ENCODE measurements at regions not wholly inside any gene's neighbourhood (a gene's known extent, or its start where the extent isn't known, plus 50 kb on each side); places are given as distances from the start of the nearest gene placed in this dataset.
"Not testable (repeated sequence)": the region's sequence is repeated elsewhere in the genome, so short reads cannot be mapped to it uniquely, and the experiment has no call there.

- no peak for FAIRE-seq
Observed at GRCh38 chr2:16111838-16112210, 171.5 kb downstream of the MYCN start.

- FAIRE-seq, result no peak
Observed at GRCh38 chr2:16109821-16110310, 169.5 kb downstream of the MYCN start.

DNA sequence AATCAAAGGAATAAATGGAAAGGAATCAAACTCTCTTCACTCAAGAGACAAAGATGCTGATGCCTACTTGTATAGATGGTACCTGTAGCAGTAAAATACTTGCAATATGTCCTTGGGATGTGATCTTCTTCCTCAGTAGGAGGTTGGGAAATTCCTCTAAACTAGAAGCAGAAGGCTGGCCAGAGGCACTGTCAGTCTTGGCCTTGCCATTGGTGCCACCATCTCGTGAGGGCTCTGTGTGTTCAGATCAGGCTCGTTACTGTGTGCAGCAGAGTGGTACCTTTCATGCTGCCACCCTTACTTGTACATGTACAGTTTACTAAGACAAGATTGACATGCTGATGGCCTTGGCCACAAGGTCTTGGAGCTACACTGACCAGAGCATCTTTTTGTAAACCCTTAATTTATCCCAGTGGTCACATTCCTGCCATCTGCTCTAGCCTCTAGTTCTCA lies 169.0 kb downstream of the MYCN start:
- no peak for FAIRE-seq

DNA sequence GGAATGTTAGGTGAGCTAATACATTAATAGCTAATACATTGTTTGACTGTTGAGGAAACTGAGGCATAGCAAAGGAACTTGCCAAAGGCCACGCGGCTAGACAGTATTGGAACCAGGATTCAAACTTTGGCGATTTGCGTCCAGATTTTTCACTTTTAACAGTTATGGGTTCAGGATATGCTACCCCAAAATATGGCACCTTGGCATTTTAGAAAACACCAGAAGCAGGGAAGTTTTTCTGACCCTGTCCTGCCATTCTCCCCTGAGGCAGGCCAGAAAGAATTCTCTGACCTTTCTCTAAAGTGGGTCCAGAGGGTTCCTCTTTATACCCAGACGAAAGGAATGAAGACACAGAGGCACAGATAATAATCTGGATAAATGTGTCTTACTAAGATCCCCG lies 166.9 kb downstream of the MYCN start:
- FAIRE-seq, result no peak

DNA sequence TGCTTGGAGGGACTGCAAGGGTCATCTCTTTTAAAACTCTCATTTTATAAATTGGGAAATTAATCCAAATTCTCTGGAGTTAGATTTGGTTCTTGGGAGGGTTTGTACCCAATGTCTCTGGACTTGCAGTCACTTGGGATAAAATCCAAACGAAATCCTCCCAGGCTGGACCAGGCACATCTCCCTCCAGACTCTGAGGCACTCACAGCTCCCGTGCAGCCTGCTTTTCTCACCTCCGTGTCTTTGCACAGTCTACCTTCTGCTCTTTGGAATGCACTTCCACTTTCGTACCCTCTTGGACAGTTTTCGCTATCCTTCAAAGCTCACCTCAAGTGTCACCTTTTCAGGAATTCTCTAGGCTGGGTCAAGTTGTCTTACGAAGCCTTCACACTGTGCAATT lies 166.3 kb downstream of the MYCN start:
- FAIRE-seq, result no peak

- FAIRE-seq, result no peak
Observed at GRCh38 chr2:16105669-16106281, 165.4 kb downstream of the MYCN start.

GRCh38 chr2:16104949-16105668 lies 164.8 kb downstream of the MYCN start:
- no peak for FAIRE-seq

DNA sequence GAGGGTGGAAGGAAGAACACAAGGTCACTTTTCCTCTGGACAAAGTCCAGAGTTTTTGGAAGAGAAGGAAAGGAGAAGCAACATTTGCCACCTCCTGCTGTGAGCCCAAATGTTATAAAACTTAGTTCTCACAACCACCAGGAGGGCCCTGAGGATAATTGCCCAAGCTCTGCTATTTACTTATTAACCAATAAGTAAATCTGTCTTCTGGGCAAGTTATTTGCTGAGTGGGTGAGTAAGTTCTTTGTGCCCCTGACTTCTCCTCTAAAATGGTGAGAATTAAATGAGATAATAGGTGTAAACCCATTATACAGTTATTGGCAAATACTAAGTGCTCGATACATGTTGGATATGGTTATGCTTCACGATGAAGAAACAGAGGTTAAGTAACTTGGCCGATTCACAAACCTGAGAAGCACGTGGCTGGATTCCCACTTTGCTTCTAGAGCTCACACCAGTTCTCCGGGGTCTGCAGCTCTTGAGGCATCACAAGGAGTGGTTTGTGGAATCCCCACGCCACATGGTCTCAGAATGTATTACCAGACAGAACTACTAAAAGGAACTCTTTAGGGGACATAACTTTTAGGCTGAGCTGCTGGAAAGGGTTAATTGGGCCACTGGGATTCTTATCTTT lies 164.1 kb downstream of the MYCN start:
- FAIRE-seq, result no peak

- FAIRE-seq, result no peak
Observed at GRCh38 chr2:16103614-16104314, 163.4 kb downstream of the MYCN start.

GRCh38 chr2:16102976-16103380 lies 162.6 kb downstream of the MYCN start:
- no peak for FAIRE-seq

DNA sequence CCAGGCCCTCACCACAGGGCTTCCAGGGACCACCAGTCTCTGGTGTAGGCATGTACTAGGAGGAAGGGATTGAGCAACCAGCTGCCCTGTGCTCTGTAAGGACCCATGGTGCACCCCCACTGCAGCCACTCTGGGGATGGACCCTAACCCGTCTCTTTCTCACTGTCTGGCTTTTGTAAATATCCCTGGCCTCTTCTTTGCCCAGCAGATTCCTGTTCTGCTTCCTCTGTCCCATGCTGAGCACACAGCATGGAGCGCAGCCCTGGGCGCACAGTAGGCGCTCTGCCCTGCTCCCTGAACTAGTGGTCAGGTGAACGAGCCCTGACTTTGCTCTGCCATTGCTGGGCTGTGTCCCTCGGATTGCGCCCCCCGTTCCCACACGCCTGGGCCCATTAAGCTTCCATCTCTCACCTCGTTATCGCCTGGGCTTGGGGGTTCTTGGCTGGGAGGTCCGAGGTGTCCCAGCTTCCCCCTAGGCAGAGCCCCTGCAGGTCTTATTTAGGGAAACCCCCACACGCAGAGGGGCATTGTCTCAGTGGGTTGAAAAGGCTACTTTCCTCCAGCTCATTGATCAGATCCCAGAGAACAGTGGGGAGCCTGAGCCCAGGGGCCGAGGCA lies 162.1 kb downstream of the MYCN start:
- FAIRE-seq, result no peak

- FAIRE-seq, result no peak
Observed at GRCh38 chr2:16101196-16101595, 160.8 kb downstream of the MYCN start.

DNA sequence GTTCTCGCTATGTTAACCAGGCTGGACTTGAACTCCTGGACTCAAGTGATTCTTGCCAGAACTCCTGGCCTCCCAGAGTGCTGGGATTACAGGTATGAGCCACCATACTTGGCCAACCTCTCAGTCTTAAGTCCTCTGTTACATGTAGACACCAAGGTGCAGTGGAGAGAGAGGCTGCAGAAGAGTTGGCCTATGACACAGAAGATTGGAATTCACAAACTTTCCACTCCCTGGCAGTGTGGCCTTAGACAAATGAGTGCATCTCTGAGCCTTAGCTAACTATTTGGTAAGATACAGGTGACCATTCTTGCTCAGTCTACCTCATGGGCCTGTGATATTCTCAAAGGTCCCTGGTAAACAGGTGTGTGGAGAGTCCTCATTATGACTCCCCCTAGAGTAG lies 159.7 kb downstream of the MYCN start:
- no peak for FAIRE-seq

DNA sequence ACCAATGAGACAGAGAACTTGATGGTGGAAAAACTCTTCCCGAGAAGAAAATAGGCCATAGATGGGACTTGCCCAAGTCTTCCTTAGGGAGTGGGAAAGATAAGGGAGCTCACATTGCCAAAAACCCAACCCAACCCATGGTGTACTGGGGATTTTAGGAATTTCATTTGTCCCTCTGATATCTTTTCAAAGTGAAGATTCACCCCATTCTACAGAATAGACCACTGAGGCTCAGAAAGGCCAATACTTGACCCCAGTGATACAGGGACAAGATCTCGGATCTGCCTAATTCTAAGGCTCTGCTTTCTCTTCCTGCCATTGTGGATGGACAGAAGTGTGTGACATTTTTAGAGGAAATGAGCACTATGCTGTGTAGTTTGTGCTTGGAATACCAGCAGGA lies 159.0 kb downstream of the MYCN start:
- no peak for FAIRE-seq

DNA sequence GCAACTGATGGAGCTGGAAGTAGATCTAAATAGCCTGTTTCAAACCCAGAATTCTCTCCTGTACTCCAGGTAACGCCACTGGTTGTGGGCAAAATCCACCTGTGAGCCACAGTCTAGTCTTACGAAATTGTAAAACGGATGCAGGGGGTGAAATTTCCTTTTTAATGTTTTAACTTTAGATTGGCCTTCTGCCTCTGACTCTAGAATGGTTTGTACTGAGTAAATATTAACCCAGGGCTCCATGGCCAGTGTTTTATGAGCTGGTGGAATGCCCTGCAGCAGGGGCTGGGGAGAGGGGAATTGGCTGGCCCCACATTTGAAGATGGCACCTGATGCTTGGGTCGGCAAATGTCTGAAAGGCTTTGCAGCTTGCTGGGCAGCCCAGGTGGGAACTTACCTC lies 156.6 kb downstream of the MYCN start:
- FAIRE-seq, result no peak

- not testable (repeated sequence) for FAIRE-seq
Observed at GRCh38 chr2:16095483-16095882, 155.1 kb downstream of the MYCN start.

DNA sequence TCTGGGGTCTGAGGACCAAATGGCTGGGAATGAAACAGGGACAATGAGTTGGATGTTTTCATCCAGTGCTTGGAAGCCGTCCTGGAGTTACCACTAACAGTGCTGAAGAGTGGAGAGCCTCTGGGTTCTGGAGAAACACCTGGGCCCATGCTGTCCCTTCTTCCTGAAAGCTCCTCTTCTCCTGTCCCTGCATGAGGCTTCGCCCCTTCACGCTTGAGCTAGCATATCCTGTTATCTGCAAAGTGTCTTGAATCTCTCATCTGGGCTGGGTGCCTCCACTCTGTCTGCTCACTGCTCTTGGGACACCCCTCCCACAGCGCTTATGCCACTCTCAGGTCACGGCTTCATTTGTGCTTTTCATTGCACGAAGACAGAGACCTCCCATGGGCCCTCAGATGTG lies 154.5 kb downstream of the MYCN start:
- no peak for FAIRE-seq

GRCh38 chr2:16093639-16094529 lies 153.5 kb downstream of the MYCN start:
- no peak for FAIRE-seq

- no peak for FAIRE-seq
Observed at GRCh38 chr2:16092861-16093638, 152.7 kb downstream of the MYCN start.

DNA sequence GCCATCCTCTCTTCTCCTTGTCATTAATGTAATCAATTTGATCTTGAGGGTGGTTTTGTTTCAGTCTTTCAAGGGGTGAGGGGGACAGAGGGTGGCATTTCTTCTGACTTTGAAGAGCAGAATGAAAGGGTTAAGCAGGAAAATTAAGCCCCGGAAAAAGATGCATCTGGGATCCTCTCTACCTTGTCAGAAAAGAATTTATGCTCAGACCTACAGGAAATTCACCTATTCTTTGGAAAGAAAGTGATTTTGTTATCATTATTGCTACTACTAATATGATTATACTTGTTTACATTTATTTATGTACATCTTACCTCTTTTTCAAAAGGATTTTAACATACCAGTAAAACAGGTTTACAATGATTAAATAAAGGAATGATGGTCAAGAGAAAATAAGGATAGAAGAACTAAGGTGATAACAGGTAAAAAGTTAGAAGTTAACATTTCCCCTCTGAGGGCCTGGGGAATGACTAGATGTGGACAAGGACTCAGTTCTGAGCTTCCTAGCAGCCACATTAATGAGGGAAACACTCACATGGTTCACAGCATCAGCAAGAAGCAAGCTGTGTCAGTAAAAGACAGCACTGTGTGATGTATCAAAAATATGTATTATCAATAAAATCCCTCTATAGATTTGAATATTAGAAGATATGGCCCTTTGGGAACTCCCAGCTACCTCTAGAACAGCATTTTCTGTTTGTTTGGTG lies 151.4 kb downstream of the MYCN start:
- FAIRE-seq, result no peak
